Epithelial cell of esophagus (primary cell): ENCODE measurements at regions not wholly inside any gene's neighbourhood (a gene's known extent, or its start where the extent isn't known, plus 50 kb on each side); places are given as distances from the start of the nearest gene placed in this dataset.

Experiments used
- DNase-seq: peaks from one replicate; pipeline ENCODE4 v3.0.0; 2010; ENCODE audit warnings: low read depth
- H3K4me3 ChIP-seq: 2 replicates; pipeline ENCODE4 v1.5.1; 2011; ENCODE audit warnings: mild to moderate bottlenecking, low read length, control low read depth
- CTCF ChIP-seq: IDR thresholded peaks from 2 replicates; pipeline ENCODE4 v1.5.1; 2011; ENCODE audit warnings: low read depth, mild to moderate bottlenecking, low read length, control low read depth, inconsistent platforms; ENCODE audit not compliant: insufficient read depth; ENCODE audit errors: missing control alignments

- TF ChIP-seq CTCF, result no peak
- no peak overlapping the region for H3K4me3 ChIP-seq
- no peak for DNase-seq
These were observed 121.2 kb downstream of the SLC6A15 start for GRCh38 chr12:84791444-84791843.

- no peak overlapping the region for H3K4me3 ChIP-seq
- DNase-seq, result peak; percentile 10
- TF ChIP-seq CTCF, result no peak
These were observed 123.4 kb downstream of the SLC6A15 start for GRCh38 chr12:84789184-84789583.

GRCh38 chr12:84787253-84787652 is 125.3 kb downstream of the SLC6A15 start:
- H3K4me3 ChIP-seq, result no peak overlapping the region
- no peak for DNase-seq
- TF ChIP-seq CTCF, result no peak

- TF ChIP-seq CTCF, result no peak
These were observed 126.0 kb downstream of the SLC6A15 start for GRCh38 chr12:84786622-84787021.

GRCh38 chr12:84785951-84786350 is 126.6 kb downstream of the SLC6A15 start:
- DNase-seq, result no peak
- no peak for TF ChIP-seq CTCF
- no peak overlapping the region for H3K4me3 ChIP-seq

More at GRCh38 chr12:84786622-84787021, 126.0 kb downstream of the SLC6A15 start:
- no peak for DNase-seq
- H3K4me3 ChIP-seq, result no peak overlapping the region

- no peak for TF ChIP-seq CTCF
- no peak overlapping the region for H3K4me3 ChIP-seq
- no peak for DNase-seq
These were observed 127.3 kb downstream of the SLC6A15 start for GRCh38 chr12:84785281-84785680.

- no peak for DNase-seq
- no peak for TF ChIP-seq CTCF
- no peak overlapping the region for H3K4me3 ChIP-seq
These were observed 133.4 kb downstream of the SLC6A15 start for GRCh38 chr12:84779169-84779568.
